Ureter (tissue), 1 donor: ENCODE measurements at regions not wholly inside any gene's neighbourhood (a gene's known extent, or its start where the extent isn't known, plus 50 kb on each side); places are given as distances from the start of the nearest gene placed in this dataset.

Source experiments
- DNase-seq: peaks from one replicate; pipeline ENCODE4 v3.0.0-alpha.2; 2020; ENCODE audit warnings: low spot score
- donor health status: DM: yes; HTN: yes; CAD: no.

DNA sequence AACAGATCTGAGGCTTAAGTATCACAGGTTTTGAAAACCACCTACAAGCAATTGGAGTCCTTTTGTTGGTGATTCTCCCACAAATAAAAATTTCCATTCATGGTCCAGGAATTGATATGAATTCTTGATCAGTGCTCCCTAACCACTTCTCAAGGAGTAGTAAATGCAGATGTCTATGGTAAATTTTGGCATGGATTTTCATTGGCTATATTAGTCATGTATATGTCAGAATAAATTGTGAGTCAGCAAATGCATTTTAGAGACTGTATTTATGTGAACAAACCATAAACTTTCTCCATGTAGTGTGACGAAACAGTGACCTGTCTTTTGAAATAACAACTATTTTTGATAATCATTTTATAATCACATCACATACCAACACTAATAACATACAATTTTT lies 611.1 kb downstream of the HTR1A start:
- no peak for DNase-seq

DNA sequence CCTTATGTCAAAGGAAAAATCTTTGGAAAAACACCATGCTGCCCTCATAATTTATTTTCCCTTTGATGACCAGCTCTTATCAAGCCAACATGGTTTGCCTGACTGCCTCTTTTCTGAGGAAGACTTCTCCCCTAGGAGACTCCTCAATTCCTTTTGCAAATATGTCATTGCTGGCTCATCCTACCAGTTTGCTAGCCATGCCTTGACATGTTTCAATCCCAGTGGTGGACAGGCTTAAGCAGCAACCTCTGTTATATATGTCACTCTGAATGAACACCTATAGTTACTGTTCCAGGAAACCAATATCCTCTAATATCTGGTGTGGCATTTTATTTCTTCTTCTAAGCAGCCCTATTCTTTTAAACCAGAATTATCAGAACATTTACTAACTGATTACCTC lies 615.8 kb downstream of the HTR1A start:
- DNase-seq = no peak

DNA sequence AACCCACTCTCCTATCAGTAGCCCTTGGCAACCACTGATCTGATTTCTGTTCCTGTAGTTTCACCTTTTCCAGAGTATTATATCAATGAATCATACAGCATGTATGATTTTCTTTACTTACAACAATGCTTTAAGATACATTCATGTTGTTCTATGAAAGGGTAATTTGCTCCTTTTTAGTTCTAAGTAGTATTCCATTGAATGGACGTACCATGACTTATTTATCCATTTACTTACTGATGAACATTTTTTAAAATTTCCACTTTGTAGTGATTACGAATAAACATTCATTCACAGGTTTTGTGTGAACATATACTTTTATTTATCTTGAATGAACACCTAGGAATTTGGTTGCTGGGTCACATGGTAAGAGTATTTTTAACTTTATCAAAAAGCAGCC lies 620.8 kb downstream of the HTR1A start:
- DNase-seq = no peak

DNA sequence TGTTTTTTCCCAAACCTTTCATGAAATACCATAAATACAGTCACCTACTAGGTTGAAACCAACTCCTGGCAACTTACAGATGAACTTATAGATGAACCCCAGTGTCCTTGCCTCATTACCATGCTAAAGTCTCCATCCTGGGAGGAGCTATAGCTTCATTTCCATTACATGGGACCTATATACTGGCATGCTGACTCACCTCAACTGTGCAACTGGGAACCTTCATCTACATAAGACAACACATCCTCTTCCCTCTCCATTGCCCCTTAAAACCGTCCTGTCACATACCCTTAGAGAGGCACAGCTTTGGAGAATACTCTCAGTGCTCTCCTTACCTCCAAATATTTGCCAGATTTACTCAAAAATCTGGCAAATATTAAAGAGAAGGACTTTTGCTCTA lies 638.3 kb downstream of the HTR1A start:
- DNase-seq = no peak

DNA sequence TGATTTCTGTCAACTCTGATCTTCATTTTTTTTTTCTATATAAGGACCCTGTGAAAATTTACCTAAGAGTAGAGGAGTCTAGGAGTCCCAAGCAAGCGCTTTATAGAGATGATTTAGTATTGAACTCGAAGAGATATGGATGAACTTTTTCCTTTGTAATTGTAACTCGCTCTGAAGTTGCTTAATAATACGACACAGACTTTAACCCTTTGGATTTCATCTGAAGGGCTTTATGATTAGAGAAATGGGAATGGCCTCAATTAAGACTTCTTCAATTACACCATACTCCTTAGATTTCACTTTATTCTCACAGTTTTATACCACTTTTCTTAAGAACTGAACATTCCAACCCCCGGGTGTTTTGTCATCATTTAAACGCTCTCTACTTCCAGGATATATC lies 647.7 kb downstream of the HTR1A start:
- no peak for DNase-seq

DNA sequence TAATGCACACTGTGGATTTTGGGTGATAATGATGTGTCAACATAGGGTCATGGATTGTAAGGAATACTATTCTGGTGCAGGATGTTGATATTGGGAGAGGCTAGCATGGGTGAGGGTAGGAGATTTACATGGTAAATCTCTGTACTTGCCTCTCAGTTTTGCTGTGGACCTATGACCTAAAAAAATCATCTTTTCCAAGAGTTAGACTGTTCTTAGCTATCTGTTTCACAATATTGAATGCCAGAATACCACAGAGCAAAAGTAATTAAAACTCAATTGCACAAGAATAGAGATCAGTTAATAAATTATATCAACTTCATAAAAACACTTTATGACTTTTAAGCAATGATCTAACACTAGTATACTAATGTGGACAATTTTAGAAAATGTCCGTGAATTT lies 651.6 kb downstream of the HTR1A start:
- DNase-seq = no peak

DNA sequence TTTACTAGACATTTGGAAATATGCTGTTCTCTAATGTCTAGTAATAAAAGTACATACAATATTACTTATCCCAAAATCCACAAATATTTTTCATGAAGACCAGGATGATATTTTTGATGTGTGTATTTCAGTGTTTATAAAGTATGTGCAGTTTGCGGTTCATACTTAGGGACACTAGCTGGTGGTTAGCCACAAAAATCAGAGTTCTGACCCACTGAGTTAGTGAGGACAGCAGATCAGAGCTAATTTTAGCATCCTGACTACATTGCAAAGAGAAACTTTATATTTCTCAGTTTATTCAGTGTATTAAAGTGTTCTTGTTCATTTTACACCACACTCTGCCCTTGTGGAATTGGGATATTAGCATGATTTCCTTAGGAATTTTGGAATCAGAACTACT lies 655.3 kb downstream of the HTR1A start:
- DNase-seq = no peak

DNA sequence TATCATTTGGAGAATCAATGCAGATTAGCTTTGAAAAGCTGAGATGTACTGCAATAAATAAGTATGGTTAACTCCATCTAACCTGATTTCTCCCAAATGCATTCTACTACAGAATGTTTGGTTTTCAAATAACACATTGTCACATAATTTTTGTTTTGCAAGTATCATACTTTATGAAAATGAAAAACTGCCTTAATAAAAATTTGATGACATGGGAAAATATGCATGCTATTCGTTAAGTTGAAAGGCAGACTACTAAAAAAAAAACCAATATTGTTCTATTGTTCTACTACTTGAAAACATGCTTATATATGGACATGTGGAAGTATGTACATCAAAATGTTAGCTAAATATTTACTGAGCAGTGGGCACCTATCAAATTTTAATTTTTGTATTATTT lies 668.9 kb downstream of the HTR1A start:
- DNase-seq = no peak

DNA sequence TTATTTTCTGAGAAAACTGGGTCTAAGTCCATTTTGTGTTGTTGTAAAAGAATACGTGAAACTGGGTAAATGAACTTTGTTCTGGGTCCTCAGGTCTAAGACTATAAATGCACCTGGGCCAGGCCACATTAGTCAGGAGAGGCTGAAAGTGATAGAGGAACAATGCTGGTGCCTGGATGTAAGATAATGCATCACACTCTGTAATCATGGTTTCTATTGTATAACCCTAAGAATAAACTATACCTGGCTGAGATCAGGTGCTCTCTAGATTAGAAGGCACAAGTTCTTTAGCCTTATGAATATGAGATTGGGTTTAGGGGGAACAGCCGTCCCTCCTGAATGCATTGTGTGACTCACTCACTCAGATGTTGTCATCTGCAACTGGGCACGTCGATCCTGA lies 675.5 kb downstream of the HTR1A start:
- no peak for DNase-seq

DNA sequence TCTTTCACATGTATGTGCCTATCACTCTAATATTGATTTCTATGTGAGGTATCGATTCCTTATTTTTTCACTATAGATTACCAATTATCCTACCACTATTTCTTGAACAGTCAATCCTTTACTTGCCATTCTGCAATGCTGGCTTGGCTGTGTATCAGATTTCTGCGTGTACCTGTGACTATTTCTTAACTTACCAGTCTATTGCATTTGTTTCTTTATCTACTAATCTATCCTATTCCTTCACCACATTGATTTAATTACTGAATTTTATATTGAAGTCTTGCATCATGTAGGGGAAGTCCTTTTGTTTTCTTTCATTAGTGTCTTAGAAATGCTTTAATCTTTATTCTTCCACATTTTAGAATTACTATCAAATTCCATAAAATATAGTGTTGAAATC lies 684.8 kb downstream of the LRRC70 start:
- DNase-seq = no peak

DNA sequence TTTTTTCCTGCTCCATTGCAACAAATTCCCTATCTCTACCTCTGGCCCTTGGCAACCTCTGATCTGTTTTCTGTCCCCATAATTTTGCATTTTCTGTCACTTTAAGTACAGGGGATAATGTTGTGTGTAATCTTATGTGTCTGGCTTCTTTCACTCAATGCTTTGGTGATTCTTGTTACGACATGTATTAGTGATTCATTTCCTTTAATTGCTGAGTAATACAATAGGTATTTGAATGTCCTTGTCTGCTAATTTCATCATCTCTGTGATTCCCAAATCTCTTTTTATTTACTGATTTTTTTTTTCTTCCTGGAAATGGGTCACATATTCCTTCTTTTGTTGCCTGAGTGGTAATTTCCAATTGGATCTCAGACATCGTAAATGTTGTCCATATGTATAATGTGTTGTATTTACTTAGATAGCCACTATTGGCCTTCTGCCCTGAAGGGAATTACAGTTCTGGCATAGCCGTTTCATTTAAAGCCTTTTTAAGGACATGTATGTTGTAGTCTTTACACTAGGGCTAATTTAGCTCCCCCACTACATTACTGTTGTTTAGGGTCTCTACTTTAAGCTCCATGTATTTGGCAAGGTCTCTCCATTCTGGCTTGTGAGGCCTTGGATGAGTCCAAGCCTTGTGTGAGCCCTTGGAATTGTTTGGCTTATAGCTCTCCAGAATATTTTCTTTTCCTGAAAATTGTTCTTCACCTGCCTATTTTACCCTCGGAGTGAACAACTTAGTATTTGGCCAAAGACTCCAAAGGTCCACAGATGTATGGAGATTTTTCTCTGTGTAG lies 683.8 kb downstream of the LRRC70 start:
- no peak for DNase-seq

DNA sequence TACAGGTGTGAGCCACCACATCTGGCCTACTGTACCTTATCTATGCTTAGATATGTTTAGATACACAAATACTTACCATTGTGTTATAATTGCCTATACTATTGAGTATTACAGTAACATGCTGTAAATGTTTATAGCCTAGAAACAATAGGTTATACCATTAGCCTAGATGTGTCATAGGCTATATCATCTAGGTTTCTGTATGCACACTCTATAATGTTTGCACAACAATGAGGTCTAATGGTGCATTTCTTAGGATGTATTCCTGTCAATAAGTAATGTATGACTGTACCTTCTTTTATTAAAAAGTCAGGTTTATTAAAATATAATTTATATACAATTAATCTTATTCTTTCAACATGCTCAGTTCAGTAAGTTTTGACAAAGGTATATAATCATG lies 683.1 kb downstream of the LRRC70 start:
- no peak for DNase-seq

DNA sequence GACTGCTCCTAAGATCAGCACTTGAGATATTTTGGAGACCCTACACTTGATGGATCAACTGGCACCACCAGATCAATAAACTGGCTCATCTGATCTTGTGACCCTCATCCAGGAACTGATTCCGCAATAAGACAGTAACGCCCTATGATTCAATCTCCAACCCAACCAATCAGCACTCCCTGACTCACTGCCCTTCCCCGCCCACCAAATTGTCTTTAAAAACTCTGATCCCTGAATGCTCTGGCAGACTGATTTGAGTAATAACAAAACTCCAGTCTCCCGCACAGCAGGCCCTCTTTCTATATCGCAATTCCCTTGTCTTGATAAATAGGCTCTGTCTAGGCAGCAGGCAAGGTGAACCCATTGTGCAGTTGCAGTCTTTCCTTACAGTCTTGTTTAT lies 677.0 kb downstream of the LRRC70 start:
- DNase-seq = no peak

DNA sequence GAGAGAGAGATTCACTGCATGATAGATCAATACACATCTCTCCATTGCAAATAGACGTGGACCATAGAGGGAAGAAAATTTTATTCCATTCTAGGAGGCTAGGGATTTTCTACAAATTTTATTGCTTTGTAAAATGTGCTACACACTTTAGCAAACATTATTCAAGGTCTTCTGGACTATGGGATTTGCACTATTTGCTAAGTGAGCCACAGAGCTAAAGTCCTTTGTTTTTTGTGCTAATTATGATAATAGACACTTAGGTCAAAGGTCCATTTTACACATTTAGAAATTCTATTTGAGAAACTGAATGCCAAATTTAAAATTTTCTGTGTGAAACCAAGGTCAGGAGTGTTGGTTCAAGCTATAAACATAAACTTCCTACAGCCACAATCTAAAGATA lies 672.3 kb downstream of the LRRC70 start:
- DNase-seq = no peak

DNA sequence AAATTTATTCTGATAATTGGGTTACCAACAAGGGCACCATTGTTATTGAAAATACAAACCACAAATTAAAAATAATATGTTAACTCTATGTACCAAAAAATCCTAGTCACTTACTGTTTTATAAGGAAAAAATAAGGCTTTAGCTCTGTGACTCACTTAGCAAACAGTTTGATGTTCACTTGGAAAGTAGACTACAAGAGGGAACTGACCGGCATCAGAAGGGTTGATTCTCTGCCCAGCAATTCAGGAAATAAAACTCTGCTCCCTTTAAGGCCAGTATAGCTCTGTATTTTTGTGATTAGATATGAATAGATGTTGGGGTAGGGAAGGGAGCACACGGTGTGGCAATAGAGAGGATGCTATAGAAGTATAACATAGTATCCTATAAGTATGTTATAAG lies 671.3 kb downstream of the LRRC70 start:
- no peak for DNase-seq

DNA sequence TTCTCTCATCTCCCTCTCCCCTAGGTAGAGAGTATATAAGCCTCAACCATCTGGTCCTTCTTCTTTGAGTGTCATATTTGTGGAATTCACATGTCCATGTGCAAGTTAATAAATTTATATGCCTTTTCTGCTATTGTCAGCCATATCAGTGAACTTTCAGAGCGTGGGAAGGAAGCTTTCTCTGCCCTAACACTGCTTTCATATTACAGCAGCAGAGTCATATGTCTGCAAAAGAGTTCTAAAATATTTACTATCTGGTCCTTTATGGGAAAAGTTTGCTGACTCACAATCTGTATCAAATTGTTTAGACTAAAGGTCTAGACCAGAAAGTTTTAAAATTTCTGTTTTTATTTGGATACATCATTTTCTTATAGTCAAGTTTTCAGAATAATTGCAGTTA lies 669.0 kb downstream of the LRRC70 start:
- no peak for DNase-seq

DNA sequence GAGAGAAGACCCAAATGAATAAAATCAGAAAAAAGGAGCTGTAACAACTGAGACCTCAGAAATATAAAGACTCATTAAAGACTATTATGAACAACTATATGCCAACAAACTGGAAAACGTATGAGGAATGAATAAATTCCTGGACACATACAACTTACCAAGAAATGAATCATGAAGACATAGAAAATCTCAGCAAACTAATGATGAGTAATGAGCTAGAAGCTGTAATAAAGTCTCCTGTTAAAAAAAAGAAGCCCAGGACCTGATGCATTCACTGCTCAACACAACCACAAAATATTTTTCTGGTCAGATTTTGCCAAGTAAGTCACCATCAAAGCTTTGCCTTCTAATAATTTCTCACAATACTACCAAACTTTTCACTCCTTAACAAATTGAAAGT lies 666.7 kb downstream of the LRRC70 start:
- no peak for DNase-seq

DNA sequence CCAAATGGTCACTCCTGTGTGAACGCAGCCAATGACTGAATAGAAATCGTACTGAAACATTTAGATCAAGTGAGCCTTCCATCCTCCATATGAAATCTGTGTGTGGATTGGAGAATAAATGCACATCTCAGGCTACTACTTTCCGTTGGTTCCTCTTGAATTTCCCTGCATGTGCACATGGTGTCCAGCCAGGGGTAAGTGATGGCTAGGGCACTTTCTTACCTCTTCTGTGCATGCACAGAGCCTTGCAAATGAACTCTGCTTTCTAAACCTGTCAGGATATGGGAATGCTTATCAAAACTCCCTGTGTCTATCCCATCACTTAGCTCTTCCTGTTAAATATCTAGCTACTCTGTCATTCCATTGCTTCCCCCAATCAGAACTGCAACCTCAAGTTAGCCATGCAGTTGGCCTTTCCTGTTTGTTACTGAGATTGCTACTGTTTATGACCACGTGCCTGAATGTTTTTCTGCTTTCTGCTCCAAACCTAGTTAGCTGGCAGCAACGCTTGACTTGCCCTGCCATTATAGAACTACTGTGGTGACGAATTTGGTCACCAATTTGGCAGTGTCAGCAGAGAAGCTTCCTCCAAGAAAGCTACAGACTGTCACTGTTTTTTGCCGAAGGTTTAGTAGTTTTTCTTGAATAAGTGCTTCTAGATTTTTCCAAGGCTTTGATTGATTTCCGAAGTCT lies 661.6 kb downstream of the LRRC70 start:
- DNase-seq = no peak

DNA sequence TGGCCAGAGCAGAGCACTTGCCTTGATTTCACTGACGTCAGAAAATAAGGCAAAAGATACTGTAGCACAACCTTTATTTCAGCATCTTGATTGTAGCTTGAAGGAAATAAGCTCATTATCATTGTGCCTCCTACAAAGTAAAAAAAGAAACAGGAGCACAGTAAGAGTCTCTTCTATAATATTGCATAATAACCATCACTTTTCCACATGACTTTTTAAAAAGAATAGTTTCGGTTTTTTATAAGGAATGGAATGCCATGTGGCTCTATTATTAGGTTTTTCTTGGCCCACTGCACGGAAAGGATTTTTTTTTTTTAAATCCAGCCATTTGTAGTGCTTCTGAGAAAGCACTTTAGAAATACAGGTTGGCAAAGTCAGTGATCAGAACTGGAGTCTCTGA lies 655.3 kb downstream of the LRRC70 start:
- no peak for DNase-seq

DNA sequence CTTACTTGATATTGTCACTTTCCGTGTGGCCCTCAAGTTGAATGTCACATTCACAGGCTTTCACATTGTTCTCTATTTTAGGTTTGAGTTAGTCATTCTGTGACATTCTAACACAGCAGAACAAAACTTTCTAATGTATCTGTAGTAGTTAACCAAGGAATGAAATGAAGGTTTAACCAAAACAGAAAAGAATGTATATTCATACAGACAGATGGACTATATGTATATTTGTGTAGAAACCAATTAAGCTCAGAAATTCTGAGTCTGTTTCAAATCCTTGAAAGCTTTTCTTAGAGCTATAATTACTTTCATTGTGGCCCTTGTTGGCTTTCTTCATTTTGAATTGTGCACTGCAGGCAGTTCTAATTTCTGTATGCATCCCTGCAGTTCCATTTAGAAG lies 654.7 kb downstream of the LRRC70 start:
- DNase-seq = no peak

DNA sequence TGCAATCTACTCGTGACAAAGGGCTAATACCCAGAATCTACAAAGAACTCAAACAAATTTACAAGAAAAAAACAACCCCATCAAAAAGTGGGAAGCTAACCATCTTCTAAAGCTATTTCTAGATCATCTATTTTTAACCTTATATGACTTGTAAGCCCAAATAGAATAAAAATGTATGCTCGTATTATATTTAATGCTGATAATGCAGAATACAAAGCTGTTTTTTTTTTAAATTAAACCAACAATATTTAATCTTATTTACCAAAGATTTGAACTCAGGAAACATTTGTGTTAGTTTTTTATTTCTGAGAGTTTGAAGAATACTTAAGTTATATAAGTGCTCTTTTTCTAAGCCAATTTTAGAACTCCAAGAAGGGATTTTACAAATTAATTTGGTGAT lies 652.1 kb downstream of the LRRC70 start:
- no peak for DNase-seq

DNA sequence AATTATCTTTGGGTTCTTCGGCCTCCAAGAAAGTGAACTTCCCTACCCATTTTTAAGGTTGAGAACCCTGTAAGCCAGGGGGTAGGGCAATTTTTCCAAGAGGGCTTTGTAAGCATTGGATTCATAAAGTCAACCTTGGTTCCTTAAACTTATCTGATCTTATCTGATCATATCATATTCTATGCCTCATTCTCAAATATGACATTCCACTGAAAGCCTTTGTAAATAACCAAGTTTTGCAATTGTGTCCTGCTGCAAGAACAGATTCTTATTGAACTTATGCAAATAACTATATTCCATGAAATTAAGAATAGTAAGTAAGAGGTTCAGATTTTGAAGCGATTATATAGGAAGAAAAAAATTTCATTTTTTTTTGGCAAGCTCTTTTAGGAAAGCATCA lies 649.5 kb downstream of the LRRC70 start:
- DNase-seq = no peak

DNA sequence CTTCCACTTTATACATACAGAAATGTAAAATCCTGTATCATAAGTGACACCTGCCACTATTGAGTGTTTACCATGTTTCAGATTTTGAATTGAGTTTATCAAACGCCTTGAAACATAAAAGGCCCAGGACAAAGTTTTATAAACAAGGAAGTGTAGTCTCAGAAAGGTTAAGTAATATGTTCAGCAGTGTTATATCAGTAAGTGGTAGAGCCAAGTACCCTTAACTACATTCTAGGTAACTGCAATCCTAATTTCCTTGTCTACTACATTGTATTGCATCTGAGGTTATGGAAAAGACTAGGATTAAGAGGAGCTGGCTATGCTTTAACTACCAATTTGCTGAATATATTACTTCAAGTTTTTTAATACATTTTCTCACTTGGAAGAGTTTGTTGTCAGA lies 641.6 kb downstream of the LRRC70 start:
- no peak for DNase-seq

DNA sequence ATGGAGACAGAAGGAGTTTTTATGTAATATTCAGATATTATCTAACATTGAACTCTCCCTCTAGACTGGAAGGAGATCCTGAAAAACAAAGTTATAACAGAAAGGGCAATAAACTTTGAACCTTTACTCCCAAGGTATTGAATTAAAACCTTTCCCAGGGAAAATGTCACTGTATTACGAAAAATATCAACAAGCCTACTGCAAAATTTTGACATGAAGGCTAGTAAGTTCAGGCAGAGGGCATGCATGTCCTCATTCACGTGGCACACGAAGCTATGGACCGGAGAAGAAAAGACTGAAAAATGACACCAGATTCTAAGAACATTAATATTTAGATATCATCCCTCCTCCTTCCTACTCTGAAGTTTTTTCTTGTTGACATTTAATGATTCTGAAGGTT lies 638.8 kb downstream of the LRRC70 start:
- no peak for DNase-seq
